Vagina (tissue), 2 donors: ENCODE measurements at regions not wholly inside any gene's neighbourhood (a gene's known extent, or its start where the extent isn't known, plus 50 kb on each side); places are given as distances from the start of the nearest gene placed in this dataset.

ENCODE experiments used
- POLR2A ChIP-seq, 2 donors: fragments of 450-650 bp; IDR thresholded peaks; one replicate each; pipeline ENCODE4 v1.6.1; 2017; ENCODE audit warnings: antibody characterized with exemption in 2 of 2, mild to moderate bottlenecking in 2 of 2, moderate library complexity in 2 of 2
- TF ChIP-seq, protein P1 (sequence below), 3 experiments: fragments of 450-650 bp in 2 of 3; fragments of 200-600 bp in 1 of 3; sonication (generic) in 1 of 3; IDR thresholded peaks; one replicate each; pipeline ENCODE4 v1.5.1; 2017 to 2019; ENCODE audit warnings: antibody characterized with exemption in 3 of 3, mild to moderate bottlenecking in 2 of 3, moderate library complexity in 2 of 3

DNA sequence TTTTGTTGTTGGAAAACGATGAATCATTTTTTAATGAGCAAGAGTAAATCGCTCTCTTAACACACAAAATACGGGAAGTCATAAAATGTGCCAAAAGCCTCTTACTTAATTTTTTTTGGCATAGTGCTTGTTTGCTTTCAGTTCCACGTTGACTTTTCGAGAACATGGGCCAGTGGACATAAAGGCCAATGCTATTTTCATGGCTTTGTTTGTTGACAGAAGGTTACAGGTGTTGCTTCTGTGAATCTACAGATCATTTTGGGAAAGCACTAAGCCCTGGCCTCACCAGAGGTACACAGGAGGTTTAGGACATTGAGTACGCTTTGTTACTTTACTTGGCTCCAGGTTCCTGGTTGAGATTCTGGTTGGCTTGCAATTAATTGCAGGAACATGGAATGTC is 199.4 kb upstream of the HMCN1 start:
- TF ChIP-seq, protein P1, sequence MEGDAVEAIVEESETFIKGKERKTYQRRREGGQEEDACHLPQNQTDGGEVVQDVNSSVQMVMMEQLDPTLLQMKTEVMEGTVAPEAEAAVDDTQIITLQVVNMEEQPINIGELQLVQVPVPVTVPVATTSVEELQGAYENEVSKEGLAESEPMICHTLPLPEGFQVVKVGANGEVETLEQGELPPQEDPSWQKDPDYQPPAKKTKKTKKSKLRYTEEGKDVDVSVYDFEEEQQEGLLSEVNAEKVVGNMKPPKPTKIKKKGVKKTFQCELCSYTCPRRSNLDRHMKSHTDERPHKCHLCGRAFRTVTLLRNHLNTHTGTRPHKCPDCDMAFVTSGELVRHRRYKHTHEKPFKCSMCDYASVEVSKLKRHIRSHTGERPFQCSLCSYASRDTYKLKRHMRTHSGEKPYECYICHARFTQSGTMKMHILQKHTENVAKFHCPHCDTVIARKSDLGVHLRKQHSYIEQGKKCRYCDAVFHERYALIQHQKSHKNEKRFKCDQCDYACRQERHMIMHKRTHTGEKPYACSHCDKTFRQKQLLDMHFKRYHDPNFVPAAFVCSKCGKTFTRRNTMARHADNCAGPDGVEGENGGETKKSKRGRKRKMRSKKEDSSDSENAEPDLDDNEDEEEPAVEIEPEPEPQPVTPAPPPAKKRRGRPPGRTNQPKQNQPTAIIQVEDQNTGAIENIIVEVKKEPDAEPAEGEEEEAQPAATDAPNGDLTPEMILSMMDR (IDR thresholded peaks at IDR 0.05): no peak
- TF ChIP-seq POLR2A (IDR thresholded peaks at IDR 0.05): no peak
